Neural progenitor cell (in vitro differentiated cells): ENCODE measurements at regions not wholly inside any gene's neighbourhood (a gene's known extent, or its start where the extent isn't known, plus 50 kb on each side); places are given as distances from the start of the nearest gene placed in this dataset.

Experiments
- CTCF ChIP-seq: fragments of 200-600 bp; sonication (generic); IDR thresholded peaks from 2 replicates; pipeline ENCODE4 v1.5.1; 2017; ENCODE audit warnings: antibody characterized with exemption, mild to moderate bottlenecking
- EZH2 ChIP-seq: fragments of 200-600 bp; sonication (generic); IDR thresholded peaks from 2 replicates; pipeline ENCODE4 v1.6.1; 2017; ENCODE audit warnings: antibody characterized with exemption, mild to moderate bottlenecking, moderate library complexity
- EZH2phosphoT487 ChIP-seq: fragments of 200-600 bp; sonication (generic); IDR thresholded peaks from 2 replicates; pipeline ENCODE4 v1.6.1; 2017; ENCODE audit warnings: antibody characterized with exemption

GRCh38 chr11:112790286-112790685 is 170.9 kb upstream of the NCAM1 start:
- TF ChIP-seq CTCF, result no peak
- TF ChIP-seq EZH2, result no peak
- no peak for TF ChIP-seq EZH2phosphoT487
